Esophagus muscularis mucosa (tissue), 4 donors: ENCODE measurements at regions not wholly inside any gene's neighbourhood (a gene's known extent, or its start where the extent isn't known, plus 50 kb on each side); places are given as distances from the start of the nearest gene placed in this dataset.

Experiments
- DNase-seq: peaks from one replicate; pipeline ENCODE4 v3.0.0-alpha.2; 2017; ENCODE audit errors: extremely low spot score
- H3K27ac ChIP-seq, 4 donors: fragments of 200-600 bp; sonication (generic); replicated peaks in 1 of 4; 1 replicate in 3 of 4; 2 replicates in 1 of 4; pipeline ENCODE4 v1.5.1; 2016 to 2019; ENCODE audit warnings: mild to moderate bottlenecking in 1 of 4
- H3K27me3 ChIP-seq, 4 donors: fragments of 200-600 bp; sonication (generic); one replicate each; pipeline versions ENCODE4 v1.5.1 to v1.6.0; 2016 to 2019
- H3K36me3 ChIP-seq, 4 donors: fragments of 200-600 bp; sonication (generic); one replicate each; pipeline ENCODE4 v1.5.1; 2016 to 2019
- H3K4me1 ChIP-seq, 4 donors: fragments of 200-600 bp; sonication (generic); one replicate each; pipeline ENCODE4 v1.5.1; 2016 to 2019
- H3K4me3 ChIP-seq, 4 donors: fragments of 200-600 bp; sonication (generic); 1 replicate in 2 of 4; 2 replicates in 2 of 4; pipeline ENCODE4 v1.5.1; 2016 to 2019; ENCODE audit warnings: mild to moderate bottlenecking in 4 of 4, moderate library complexity in 1 of 4
- H3K9me3 ChIP-seq, 4 donors: fragments of 200-600 bp; sonication (generic); 1 replicate in 3 of 4; 2 replicates in 1 of 4; pipeline ENCODE4 v1.5.1; 2016 to 2019
- EP300 ChIP-seq: sonication (generic); formaldehyde crosslinking; IDR thresholded peaks from one replicate; pipeline ENCODE4 v1.6.1; 2017; ENCODE audit warnings: antibody characterized with exemption
- POLR2A ChIP-seq: fragments of 450-650 bp; IDR thresholded peaks from one replicate; pipeline ENCODE4 v1.6.1; 2017; ENCODE audit warnings: antibody characterized with exemption, moderate library complexity, mild to moderate bottlenecking, low read depth
- POLR2AphosphoS5 ChIP-seq, 2 donors: sonication (generic); formaldehyde crosslinking; IDR thresholded peaks; one replicate each; pipeline ENCODE4 v1.6.1; 2017; ENCODE audit warnings: antibody characterized with exemption in 2 of 2
- WGBS: methylation state at CpG from one replicate; pipeline ENCODE4 v1.1.5; 2018; 5-methylcytosine and 5-hydroxymethylcytosine counted together
- intact Hi-C: fragments of 100-400 bp; cut with DNase I; formaldehyde crosslinking; loops from one replicate; pipeline ENCODE4 v1.15.1; 2023
- TF ChIP-seq, protein P1 (sequence below), 3 experiments: fragments of 200-600 bp in 2 of 3; fragments of 450-650 bp in 1 of 3; sonication (generic) in 2 of 3; IDR thresholded peaks; one replicate each; pipeline ENCODE4 v1.5.1; 2017 to 2019; ENCODE audit warnings: antibody characterized with exemption in 3 of 3, mild to moderate bottlenecking in 2 of 3, moderate library complexity in 1 of 3

DNA sequence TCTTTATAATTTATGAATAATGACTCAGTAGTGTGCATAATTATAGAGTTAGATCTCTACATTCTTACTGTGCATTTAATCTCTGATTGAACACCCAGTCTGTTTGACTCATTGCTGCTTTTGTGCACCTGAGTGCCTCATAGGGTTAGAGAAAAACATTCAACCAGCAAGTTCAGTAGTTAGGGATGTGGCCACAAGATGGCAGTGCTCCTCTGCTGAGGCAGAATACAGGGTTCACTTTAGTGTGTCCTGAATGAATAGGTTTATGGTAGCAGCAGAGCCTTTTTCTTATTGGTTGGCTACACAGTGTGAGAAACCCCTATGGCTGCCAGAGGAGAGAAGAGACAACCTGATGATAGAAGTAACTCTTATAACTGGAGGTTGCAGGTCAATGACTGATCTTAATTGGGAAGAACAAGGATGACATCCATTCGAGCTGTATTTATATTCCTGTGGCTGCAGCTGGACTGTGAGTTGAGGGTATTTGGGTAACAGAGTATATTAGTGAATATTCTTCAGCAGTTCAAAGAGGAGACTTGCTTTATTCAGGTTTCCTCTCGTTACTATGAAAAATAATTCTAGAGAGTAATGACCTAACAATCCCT lies 194.9 kb upstream of the OR4E1 start:
- Histone ChIP-seq H3K27me3 (peaks cover 0 to 6% (median 0%) of the 10 kb centered on the region in 4 donors), H3K4me3 (no peak overlapping the region), H3K27ac (no peak overlapping the region), H3K36me3 (no peaks in the 10 kb centered on the region), H3K4me1 (no peaks in the 10 kb centered on the region), H3K9me3 (no peaks in the 10 kb centered on the region)
- TF ChIP-seq, protein P1, sequence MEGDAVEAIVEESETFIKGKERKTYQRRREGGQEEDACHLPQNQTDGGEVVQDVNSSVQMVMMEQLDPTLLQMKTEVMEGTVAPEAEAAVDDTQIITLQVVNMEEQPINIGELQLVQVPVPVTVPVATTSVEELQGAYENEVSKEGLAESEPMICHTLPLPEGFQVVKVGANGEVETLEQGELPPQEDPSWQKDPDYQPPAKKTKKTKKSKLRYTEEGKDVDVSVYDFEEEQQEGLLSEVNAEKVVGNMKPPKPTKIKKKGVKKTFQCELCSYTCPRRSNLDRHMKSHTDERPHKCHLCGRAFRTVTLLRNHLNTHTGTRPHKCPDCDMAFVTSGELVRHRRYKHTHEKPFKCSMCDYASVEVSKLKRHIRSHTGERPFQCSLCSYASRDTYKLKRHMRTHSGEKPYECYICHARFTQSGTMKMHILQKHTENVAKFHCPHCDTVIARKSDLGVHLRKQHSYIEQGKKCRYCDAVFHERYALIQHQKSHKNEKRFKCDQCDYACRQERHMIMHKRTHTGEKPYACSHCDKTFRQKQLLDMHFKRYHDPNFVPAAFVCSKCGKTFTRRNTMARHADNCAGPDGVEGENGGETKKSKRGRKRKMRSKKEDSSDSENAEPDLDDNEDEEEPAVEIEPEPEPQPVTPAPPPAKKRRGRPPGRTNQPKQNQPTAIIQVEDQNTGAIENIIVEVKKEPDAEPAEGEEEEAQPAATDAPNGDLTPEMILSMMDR (IDR thresholded peaks at IDR 0.05) = peak; percentile 31 to 59 (median 32)
- TF ChIP-seq EP300 = no peak
- WGBS = 79% methylated on average over 2 of the region's 2 CpGs
- no peak for DNase-seq
- intact Hi-C loops = no loop called here

DNA sequence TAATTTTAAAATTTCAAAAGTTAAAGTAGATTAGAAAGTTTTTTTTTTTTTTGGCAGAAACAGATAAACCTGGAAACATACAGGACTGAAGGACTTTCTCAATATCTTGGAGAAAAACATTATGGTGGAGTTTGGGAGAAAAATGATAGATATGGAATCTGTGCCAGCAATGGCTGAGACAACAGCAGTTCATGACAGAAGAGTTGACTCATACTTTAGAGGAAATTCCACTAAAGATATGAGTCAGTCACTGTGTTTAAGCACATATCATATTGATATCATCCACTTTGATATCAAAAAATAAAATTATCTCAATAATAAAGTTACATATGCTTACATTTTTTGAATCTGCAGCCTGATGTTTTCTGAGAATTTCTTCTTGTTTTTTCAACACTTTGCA lies 193.9 kb upstream of the OR4E1 start:
- Histone ChIP-seq H3K27me3 (peaks cover 0 to 9% (median 0%) of the 10 kb centered on the region in 4 donors), H3K27ac (no peak overlapping the region), H3K36me3 (no peaks in the 10 kb centered on the region), H3K4me3 (no peak overlapping the region), H3K4me1 (no peaks in the 10 kb centered on the region), H3K9me3 (no peaks in the 10 kb centered on the region)
- intact Hi-C loops = no loop called here
- TF ChIP-seq POLR2A (no peak), EP300 (no peak), POLR2AphosphoS5 (IDR thresholded peaks at IDR 0.05) (no peak)
- TF ChIP-seq, protein P1 (IDR thresholded peaks at IDR 0.05) = no peak
- no peak for DNase-seq

DNA sequence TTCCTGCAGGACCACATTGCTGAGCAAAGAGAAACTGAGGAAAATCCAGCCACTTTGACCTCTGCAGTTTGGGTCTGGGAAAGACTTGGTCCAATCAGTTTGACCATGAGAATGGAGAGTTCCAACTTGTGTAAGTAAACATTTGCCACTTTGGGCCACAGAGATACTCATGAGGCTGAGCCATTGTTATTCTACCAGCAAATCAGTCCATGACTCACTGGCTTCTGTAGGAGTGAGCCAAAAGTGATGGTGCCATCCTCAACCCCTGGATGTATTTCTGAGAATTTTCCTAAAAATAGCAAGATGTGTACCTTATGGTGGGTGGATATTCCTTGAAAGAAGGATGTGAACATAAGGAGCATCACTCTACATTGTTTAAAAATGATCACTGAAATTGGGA lies 192.9 kb upstream of the OR4E1 start:
- no peak for DNase-seq
- no peaks in the 10 kb centered on the region for H3K36me3 ChIP-seq
- peaks cover 0 to 9% (median 0%) of the 10 kb centered on the region in 4 donors for H3K27me3 ChIP-seq
- no peak overlapping the region for H3K27ac ChIP-seq
- TF ChIP-seq, protein P1 (IDR thresholded peaks at IDR 0.05) = no peak
- TF ChIP-seq POLR2AphosphoS5 (IDR thresholded peaks at IDR 0.05) (no peak), POLR2A (no peak), EP300 (no peak)
- no peaks in the 10 kb centered on the region for H3K4me1 ChIP-seq
- no peaks in the 10 kb centered on the region for H3K9me3 ChIP-seq
- no peak overlapping the region for H3K4me3 ChIP-seq
- intact Hi-C loops = no loop called here

DNA sequence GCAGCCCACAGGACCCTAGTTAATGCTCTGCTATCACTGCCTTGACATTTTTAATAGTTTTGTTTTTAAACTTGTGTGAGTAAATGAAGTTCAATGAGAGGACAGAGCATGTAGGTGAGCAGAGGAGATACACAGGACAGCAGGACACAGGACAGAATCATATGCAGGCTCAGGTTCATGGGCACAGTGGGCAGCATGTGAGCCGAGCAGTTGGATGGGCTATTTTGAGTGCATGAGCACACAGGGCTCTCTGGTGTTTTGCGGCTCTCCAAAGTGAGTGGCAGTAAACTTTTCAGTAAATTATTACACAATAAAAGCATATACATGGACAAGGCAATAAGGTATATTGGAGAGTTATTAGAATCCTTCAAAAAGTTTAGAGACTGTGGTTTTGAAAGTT lies 189.7 kb upstream of the OR4E1 start:
- 79% methylated on average over 2 of the region's 2 CpGs for WGBS
- TF ChIP-seq, protein P1 (IDR thresholded peaks at IDR 0.05) = no peak
- TF ChIP-seq EP300 (no peak), POLR2A (no peak), POLR2AphosphoS5 (IDR thresholded peaks at IDR 0.05) (no peak)
- no peak overlapping the region for H3K4me3 ChIP-seq
- H3K36me3 ChIP-seq = no peaks in the 10 kb centered on the region
- no peaks in the 10 kb centered on the region for H3K9me3 ChIP-seq
- H3K27me3 ChIP-seq = peaks cover 0 to 9% (median 0%) of the 10 kb centered on the region in 4 donors
- intact Hi-C loops = no loop called here
- no peak for DNase-seq
- no peak overlapping the region for H3K27ac ChIP-seq
- H3K4me1 ChIP-seq = no peaks in the 10 kb centered on the region

DNA sequence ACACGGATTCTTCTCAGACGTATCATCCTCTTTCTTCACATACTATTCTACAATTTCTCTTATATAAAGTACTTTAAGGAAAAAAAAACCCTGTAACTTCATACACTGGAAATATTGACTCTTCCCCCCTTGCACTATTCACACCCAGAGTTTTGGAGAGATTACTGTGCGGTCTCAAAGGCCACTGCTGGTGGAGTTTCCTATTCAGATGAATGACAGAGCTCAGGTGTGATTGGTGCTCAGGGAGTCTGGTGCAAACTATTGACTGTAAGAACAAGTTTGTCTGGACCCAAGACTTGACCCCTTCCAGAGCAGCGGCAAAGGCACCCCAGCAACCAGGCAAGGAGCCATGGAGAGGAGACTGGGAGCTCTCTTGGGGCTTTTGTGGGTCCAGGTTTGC lies 187.5 kb upstream of the OR4E1 start:
- DNase-seq = no peak
- no peaks in the 10 kb centered on the region for H3K36me3 ChIP-seq
- peaks cover 0 to 6% (median 0%) of the 10 kb centered on the region in 4 donors for H3K27me3 ChIP-seq
- TF ChIP-seq EP300 (no peak), POLR2AphosphoS5 (IDR thresholded peaks at IDR 0.05) (no peak), POLR2A (no peak)
- TF ChIP-seq, protein P1 (IDR thresholded peaks at IDR 0.05) = no peak
- H3K27ac ChIP-seq = no peak overlapping the region
- H3K4me1 ChIP-seq = no peaks in the 10 kb centered on the region
- H3K9me3 ChIP-seq = no peaks in the 10 kb centered on the region
- intact Hi-C loops = no loop called here
- 82% methylated on average over 4 of the region's 4 CpGs for WGBS
- H3K4me3 ChIP-seq = no peak overlapping the region
